Right forelimb (tissue), 1 donor: ENCODE measurements at regions not wholly inside any gene's neighbourhood (a gene's known extent, or its start where the extent isn't known, plus 50 kb on each side); places are given as distances from the start of the nearest gene placed in this dataset.

Experiments
- DNase-seq: peaks from one replicate; pipeline ENCODE4 v3.0.0-alpha.2; 2018

DNA sequence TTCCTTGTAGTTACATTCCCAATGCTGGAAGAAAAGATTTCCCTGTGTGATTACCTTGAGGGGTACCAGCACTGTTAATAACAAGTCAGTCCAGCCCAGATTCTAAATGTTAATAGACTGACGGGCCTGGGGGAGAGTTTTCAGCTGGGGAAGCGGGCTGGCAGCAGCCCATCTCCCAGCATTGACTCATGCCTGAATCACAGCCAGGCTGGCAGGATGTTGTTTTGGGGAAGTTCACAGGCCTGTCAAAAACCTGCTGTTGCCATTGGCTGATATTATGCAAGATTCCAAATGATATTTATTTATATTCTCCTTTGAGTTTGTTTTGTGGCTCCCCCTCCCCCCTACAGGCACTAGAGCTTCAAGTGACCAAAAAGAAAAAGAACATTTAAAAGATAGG lies 213.9 kb upstream of the CNR1 start:
- no peak for DNase-seq

DNA sequence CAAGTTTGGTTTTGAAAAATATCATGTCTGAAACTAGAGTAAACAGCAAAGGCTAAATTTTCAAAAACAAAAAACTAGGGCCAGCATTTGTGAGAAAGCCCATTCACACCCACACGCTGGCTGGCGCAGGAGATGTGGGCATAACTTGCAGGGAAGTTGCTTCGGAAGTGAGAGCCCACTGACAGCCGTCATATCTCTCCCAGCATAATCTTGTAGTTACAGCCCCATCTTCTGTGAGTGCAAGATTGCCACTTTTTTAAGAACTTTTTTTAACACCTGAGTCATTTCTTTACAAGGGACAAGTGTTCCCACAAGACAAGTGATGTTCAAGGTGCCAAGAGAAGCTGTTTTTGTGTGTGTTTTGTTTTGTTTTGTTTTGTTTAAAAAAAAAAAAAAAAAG lies 212.5 kb upstream of the CNR1 start:
- DNase-seq: no peak

DNA sequence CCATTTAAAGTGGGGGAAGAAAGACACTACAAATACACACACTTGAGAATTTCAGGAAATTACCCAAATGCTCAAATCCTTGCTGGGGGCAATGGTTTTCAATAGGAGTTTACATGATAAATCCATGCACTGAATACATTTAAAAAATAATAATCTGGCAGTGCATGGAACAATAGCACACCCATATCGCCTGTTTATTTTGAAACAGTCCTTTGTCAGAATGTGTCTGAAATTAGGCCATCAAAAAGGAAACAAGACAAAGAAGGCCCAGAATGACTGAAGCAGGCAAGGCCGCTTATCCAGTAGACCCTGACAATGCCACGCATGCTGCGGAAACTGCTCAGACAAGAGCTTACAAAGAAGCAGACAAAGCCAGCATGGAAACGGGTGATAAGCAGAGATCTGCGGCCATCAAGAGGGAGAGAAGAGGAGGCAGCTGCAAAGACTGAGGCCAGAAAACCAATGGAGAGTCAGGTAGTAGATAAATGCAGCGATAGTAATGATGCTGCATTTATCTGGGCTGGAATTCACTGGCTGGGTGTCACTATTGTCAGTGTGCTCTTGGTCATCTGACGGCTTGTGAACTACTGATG lies 211.9 kb upstream of the CNR1 start:
- DNase-seq: no peak

DNA sequence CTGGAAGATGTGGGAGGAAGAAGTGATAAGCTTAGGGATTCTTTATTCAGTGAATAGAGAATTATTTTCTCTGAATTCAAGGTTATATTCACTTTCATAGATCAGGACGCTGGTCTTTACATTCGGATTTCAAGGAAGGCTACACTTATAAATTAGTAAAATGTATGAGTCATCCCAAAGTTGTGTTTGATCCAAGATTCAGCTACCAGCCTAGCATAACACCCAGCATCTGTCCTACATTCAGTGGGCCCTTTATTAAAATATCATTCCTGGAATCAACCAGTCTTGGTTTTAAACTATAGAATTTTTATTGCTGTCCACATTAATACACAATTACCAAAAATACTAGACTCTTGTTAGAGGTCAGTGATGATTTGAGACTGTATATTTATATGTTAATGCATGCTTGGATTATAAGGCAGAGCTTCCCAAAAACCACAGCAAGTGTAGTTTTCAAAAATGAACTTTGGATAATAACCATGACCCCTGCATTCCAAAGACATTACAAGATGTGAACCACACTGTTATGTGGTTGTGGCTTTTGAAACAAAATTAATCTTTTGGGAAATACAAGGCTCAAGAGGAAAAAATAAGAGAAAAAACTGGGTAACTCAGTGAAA lies 210.7 kb upstream of the CNR1 start:
- no peak for DNase-seq

DNA sequence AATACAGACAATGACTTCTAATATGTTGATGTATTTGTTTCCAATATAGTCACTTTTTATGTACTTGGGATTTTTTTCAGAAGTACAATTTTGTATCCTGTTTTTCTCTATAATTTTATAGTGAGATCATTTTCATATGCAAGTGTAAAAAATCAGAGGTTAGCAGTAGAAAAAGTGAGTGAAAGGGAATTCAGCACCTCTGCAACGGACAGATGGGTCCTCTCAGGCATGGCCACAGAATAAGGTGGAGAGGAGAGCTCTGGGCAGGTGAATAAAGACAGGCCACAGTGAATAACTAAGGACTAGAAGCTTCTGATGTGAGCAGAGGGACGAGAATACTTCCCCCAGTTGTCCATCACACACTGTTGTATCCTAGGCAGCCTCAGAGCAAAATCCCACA lies 210.1 kb upstream of the CNR1 start:
- DNase-seq: no peak

DNA sequence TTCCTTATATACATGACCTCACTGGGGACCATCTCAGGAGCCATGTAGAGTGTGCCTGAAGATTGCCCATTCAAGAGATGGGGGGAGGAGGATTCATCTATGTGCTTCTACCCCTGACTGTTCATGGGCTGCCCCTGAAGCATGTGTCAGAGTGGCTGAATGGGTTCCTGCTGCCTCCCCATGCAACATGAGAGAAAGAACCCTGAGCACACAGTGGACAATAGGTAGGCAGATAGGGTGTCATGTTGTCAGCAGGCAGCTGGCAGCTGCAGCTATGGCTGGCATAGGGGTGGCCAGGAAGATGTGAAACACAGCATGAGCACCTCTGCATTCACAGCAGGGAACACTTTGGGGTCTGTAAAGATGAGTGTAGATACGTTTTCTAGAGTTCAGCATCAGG lies 208.4 kb upstream of the CNR1 start:
- no peak for DNase-seq

DNA sequence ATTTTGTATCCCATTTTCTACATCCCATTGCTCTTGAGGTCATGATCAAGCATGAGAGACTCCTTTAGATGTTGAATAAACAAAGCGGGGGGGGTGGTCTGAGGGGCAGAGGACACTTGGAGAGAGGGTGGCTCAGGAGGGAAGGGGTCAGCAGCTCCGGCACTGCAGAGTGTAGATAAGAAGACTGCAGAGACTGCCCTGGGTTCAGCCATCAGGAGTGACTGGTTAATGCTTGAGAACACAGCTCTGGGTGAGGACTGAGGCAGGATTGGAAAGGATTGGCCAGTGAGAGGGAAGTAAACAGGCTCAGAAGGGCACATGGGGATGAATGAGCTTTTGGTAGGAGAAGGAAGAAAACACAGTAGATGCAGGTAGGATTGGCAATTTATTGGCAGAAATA lies 205.3 kb upstream of the CNR1 start:
- DNase-seq: no peak

DNA sequence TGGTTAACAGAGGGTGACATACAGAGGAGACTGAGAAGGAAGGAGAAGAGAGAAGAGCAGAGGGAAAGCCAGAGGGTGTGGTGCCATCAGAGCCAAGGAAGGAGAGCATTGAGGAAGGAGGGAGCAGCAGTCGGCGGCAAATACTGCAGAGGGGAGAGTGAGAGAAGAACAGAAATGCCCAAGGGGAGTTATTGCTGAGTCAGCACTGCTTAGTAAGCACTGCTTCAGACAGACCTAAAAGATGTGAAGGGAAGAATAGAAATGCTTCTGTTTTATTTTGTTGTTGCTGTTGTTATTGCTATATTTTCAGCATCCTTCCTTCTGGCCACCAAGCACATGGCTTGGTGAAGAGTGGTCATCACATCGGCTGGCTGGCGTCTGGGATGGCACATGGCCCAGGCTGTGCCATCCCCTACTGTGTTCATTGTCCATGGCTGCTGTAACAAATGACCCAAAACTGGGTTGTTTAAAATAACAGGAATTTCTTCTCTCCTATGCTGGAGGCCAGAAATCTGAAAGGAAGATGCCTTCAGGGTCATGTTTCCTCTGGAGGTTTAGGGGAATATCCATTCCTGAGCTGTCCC lies 204.1 kb upstream of the CNR1 start:
- no peak for DNase-seq

DNA sequence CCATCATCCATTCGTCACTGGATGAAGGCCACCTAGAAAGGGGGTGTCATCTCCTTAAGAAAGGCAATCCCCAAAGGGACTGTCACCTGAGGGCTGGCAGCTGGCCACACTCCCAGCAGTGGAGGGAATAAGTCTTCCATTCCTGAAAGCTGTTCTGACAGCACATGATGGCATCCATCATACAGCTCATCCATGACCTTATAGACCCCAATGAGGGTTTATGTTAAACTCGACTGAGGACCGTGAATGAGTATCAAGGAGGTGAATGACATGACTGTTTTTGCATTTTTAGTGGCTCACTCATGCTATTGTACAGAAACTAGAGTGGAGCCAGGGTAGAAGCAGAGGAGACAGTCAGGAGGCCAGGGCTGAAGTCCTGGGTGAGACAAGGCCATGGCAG lies 203.1 kb upstream of the CNR1 start:
- no peak for DNase-seq

DNA sequence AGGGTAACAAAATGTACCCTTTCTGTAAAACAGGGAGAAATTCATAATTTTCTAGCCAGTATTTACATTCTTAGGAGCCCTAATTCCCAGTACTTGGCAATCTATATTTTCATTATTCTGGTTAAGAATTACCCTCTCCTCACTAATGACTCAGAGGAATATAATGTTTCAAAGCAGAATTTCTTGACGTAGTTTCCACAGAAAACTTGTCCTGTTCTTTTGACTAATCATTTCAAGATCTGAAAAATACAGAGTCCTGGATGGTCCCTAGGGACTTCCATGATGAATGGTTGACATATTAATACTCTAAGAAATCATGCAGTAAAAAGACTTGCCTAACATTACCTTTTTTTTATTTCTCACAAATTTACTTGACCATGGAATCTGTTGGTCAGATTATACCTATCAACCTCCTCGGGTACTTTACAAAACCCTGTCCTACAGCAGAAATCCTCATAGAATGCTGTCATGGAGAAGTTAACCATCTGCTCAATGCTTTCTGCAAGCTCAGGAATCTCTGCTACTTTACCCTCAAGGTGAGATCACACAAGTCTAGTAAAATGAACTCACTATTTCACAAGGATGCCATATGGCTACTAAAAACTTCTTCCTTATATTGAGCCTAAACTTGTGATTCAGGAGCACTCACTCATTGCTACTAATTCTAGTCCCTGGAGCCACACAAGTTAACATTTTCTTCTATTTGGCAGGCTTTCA lies 202.1 kb upstream of the CNR1 start:
- DNase-seq: no peak

DNA sequence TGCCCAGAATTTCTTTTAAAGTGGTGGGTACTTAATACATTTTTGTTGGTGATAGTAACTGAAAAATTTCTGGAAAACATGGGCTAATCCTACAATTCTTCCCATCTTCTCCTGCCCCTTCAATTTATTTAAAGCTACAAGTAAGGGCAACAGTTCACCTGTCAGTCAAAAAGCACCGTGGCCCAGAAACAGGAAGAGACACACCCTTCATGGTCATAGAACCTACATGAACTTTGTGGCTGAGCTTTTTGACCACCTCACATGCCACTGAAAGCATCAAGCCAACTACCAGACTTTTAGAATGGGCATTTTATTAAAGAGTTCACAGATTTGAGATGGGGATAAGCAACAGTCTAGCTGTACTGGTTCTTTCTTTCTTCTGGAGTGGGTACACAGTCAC lies 201.1 kb upstream of the CNR1 start:
- DNase-seq: no peak

DNA sequence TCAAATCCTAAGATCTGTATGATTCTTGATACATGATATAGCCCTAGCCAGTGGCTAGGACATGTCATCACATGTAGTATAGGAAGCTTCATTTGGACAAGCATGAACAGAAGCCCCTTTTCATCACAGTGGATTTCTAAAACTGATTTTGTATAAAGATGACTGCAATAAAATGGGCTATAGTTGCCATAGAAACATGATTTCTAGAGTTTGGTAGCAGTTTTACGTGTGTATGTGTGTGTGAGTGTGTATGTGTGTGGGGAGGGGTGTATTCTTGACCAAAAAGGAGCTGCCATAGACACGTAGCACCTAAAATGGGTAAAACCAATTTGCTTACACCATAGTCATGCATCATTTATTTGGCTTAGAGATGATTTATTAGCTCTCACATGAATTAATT lies 200.5 kb upstream of the CNR1 start:
- no peak for DNase-seq

DNA sequence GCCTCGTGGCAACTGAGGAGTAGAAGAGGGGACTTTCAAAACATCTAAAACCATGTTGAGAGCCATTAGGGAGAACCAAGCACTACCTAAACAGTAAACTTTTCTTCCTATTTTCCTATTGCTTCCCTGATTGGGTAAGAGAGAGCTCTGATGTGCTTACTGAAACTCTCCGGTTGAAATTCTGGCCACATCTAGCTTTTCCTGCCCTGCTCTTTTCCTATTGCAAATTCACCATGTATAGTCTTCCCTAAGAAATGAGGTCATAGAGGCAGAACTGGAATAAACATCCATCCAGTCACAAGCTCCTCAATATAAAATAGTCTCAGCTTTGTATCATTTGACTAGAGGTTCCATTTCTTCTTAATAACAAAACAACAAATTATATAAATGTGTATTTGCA lies 199.5 kb upstream of the CNR1 start:
- DNase-seq: no peak

DNA sequence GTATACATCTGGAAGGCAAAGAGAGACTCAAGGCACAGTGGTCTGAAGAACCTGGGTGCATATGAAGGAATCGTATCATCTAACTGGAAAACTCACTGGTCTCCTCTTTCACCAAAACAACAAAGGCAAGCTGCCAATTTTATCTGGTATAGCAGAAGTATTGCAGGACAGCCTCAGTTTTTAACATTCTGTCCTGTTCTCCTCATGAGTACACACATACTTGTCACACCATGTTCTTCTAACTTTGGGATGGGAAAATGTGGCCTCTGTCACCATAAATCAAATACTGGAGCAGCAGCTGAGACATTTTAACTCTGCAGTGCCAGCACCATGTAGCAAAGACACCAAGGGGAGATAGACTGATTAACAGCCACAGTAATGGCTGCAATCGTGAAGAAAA lies 199.1 kb upstream of the CNR1 start:
- no peak for DNase-seq

DNA sequence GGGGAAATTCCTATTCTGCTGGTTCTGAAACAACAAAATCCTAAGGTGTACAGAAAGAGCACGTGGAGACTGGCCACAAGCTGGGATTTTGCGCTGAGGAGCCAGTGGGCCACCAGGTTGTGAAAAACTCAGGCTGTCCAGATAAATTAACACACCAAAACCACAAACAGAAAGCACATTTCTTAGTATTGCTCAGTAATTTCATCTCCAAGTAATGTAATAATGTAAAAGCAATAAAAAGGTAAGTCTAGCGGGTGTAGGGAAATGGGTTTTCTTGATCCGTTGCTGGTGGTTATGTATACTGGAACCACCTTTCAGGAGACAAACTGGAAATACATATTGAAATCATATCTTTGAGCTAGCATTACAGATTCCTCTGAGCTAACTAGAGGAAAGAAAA lies 195.6 kb upstream of the CNR1 start:
- DNase-seq: no peak

DNA sequence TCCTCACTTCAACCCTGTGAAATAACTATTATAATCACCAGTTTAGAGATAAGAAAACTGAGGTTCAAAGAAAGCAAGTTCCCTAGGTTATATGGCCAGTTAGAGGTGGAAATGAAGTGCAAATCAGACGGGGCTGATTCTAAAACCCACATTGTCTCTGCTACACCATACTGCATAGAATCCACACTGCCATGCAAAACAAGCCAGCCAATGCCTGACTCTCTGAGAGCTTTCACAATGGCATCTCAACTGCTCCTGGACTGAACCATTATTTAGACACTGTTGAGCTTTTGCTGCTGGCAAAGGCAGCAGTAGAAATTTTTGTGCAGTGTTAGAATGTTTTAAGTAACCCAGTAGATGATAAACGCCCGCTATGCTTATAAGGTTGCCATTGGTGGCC lies 195.2 kb upstream of the CNR1 start:
- no peak for DNase-seq

DNA sequence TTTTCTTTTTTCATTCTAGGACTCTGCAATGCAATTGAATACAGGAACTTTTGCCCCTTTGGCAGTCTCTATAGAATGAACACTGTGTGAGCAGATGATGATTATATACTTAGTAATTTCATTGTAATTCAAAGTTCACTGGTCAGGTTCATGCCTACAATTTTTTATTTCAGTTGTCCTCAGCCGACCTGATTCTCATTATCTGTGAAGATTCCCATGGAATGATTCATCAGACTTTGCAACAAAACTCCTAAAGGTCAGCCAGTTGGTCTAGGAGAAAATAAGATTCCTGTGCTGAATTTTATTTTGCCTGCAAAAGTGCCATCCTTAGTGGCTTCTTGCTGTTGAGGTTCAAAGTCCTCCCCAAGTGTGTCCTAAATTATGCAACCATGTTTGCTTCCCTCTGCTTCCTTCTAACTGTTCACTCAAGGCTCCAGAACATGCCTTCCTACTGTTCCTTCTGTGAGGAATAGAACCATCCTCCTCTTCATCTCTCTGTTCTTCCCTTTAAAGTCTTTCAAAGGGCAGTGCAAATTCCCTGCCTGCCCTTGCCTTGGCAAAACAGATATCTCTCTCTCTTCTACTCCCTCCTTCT lies 194.2 kb upstream of the CNR1 start:
- DNase-seq: no peak

DNA sequence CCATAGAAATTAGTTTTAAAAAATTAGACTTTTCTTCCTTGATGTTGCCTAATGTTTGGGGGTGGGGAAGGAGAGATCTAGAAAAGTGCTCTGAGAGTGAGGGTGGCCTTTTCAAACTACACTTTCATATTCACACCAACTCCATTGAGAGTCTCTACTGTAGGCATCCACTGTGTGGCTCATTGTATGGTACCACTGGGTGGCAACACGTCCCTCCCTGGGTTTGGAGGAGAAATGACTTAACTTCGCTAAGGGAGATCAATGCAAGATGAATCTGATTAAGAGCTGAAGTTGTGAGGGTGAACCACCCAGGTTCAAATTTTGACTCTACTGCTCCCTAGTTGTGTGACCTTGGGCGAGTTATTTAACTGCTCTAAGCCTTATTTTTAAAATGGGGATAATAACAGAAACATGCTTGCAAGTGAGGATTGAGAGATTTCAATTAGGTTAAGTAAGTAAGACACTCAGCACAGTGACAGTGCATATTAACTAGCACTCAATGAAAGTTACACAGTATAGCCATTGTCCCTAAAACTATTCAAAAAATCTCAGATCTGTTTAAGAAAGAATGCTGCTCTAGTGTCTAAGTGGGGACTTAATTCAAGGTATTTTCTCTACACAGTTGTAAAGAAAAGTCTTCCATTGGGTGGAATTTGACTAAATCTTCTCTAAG lies 193.5 kb upstream of the CNR1 start:
- no peak for DNase-seq

DNA sequence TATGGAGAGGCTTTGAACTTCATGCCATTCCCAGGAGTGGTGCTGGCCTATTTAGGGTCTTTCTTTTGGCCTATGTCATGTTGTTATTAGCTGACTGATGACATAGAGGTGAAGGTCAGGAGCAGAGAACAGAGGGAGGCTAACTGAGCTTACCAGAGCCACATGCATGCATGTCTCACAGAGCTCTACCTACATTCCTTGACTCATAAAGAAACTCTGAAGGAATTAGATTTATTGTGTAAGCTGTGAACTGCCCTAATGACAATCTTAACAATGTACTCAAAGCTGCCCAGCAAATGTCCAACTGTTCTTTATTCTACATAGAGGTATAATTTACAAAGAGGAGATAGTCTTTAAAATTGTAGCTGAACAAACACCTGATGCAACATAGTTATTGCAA lies 192.7 kb upstream of the CNR1 start:
- no peak for DNase-seq

DNA sequence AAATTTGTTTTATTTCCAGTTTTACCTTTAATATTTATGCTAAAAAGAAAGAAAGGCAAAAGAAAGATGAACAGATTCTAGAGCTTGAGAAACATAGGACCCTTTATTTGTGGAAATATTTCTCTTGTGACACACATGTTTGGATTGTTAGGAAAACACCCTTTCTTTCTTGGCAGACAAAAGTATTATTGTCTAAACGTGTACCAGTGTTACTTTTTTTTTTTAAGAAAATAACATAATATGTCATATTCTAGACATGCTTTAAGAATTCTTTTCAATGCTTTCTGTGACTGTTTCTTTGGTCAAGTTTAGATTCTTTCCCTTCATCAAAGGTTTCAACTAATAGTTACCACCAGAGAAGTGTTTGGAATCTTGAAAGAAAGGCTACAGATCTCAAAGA lies 183.4 kb upstream of the CNR1 start:
- DNase-seq: no peak

DNA sequence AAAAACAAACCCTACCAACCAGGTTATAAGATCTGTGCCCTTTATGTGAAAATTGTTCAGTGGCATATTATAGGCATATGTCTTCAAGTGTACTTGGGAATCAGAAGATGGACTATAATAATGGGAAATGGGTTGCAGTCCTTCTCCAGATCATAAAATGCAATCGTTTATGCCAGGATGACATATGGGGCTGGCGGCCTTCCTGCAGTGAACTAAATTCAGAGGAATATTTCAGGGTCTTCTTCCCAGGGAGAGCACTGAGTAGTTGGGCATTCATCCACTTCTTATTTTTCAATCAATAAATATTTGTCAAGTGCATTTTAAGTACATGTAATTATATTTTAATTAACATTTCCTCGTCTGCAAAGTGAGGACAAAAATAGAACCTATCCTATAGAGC lies 176.2 kb upstream of the CNR1 start:
- DNase-seq: no peak

DNA sequence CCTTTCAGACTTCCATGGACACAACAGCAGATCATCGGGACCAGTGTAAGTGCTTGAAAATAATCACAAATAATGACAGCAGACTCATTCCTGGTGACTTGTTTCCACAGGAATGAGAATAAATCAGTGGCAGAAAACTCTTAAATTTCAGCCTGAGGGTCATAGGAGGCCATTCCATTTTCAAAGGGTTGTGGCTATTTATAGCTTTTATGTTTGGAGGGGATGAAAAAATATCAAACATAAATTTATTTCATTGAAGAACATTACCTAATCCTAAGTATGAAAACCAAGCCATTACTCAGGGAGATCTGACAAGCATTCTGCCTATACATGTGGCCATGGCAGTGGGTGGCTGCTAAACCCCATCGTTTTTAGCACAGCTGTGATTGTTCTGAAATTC lies 173.6 kb upstream of the CNR1 start:
- DNase-seq: no peak

DNA sequence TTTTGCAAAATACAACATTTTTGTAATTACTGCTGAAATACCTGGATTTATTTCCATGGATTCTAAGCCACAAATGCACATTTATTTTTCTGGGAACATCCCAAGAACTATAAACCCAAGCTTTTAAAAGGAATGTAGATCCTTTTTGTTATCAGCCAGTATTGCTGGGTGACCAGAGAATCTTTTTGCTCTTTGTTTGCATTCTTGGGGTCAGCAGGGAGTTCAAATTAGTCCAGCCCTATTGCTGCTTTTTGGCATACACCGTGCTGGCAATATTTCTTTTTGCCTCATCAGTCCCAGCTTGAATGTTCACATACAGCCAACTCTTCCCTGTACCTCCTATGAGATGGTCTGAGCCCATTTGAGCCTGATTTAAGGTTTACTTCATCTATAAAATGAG lies 155.2 kb upstream of the CNR1 start:
- DNase-seq: no peak

DNA sequence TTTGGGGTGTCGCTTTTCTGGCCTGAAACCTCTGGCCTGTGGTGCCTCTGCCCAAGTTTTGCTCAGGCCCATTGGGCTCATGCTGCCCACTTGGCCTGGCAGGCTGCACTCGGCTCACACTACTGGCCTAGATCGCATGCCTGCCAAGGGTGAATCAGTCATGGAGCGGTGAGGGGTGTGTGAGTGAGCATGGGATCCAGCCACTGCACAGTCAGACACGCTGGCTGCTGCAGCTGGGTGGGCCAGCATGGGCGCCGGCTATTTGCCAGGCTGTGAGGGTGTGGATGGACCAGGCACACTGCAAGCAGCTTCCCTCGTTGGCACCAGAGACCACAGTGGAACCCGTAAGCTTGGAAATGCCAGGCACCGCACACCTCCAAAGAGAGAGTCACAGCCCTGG lies 145.4 kb upstream of the CNR1 start:
- DNase-seq: no peak
